Uterus (tissue), 3 donors: ENCODE measurements at regions not wholly inside any gene's neighbourhood (a gene's known extent, or its start where the extent isn't known, plus 50 kb on each side); places are given as distances from the start of the nearest gene placed in this dataset.

ENCODE experiments used
- DNase-seq, 2 donors: peaks; one replicate each; pipeline ENCODE4 v3.0.0-alpha.2; 2019 to 2020
- H3K27ac ChIP-seq, 2 donors: fragments of 200-600 bp; sonication (generic); 1 replicate in 1 of 2; 2 replicates in 1 of 2; pipeline ENCODE4 v1.5.1; 2016 to 2018
- H3K27me3 ChIP-seq, 2 donors: fragments of 200-600 bp; sonication (generic); one replicate each; pipeline ENCODE4 v1.5.1; 2018 to 2019; ENCODE audit warnings: control low read depth in 1 of 2
- H3K36me3 ChIP-seq, 2 donors: fragments of 200-600 bp; sonication (generic); one replicate each; pipeline ENCODE4 v1.5.1; 2019; ENCODE audit warnings: control low read depth in 1 of 2
- H3K4me1 ChIP-seq, 2 donors: fragments of 200-600 bp; sonication (generic); one replicate each; pipeline ENCODE4 v1.5.1; 2018 to 2019; ENCODE audit warnings: control low read depth in 1 of 2
- H3K4me3 ChIP-seq, 2 donors: fragments of 200-600 bp; sonication (generic); 1 replicate in 1 of 2; 2 replicates in 1 of 2; pipeline ENCODE4 v1.5.1; 2018 to 2019; ENCODE audit warnings: mild to moderate bottlenecking in 1 of 2
- H3K9me3 ChIP-seq, 2 donors: fragments of 200-600 bp; sonication (generic); one replicate each; pipeline ENCODE4 v1.5.1; 2019; ENCODE audit warnings: control low read depth in 1 of 2
- CTCF ChIP-seq, 4 experiments: fragments of 200-600 bp in 2 of 4; fragments of 450-650 bp in 2 of 4; sonication (generic) in 2 of 4; IDR thresholded peaks; one replicate each; pipeline ENCODE4 v1.5.1; 2016 to 2019; ENCODE audit warnings: antibody characterized with exemption in 4 of 4, mild to moderate bottlenecking in 2 of 4, moderate library complexity in 1 of 4
- POLR2A ChIP-seq, 2 donors: fragments of 450-650 bp; IDR thresholded peaks; one replicate each; pipeline ENCODE4 v1.6.1; 2016; ENCODE audit warnings: antibody characterized with exemption in 2 of 2, mild to moderate bottlenecking in 1 of 2, moderate library complexity in 1 of 2
- intact Hi-C: fragments of 100-400 bp; cut with DNase I; formaldehyde crosslinking; loops from one replicate; pipeline ENCODE4 v1.15.1; 2023; ENCODE audit warnings: low total_unique reads
- donor health status: DM: yes; HTN: yes; CAD: no.

GRCh38 chr18:22549260-22549937 lies 131.7 kb upstream of the CTAGE1 start:
- no peaks in the 10 kb centered on the region for H3K36me3 ChIP-seq
- H3K4me1 ChIP-seq = peaks cover 0 to 11% of the 10 kb centered on the region in 2 donors
- no peaks in the 10 kb centered on the region for H3K9me3 ChIP-seq
- no peak overlapping the region for H3K27ac ChIP-seq
- no peak for DNase-seq
- intact Hi-C loops = no loop called here
- no peaks in the 10 kb centered on the region for H3K27me3 ChIP-seq
- TF ChIP-seq CTCF (IDR thresholded peaks at IDR 0.05) (no peak), POLR2A (IDR thresholded peaks at IDR 0.05) (no peak)
- H3K4me3 ChIP-seq = no peak overlapping the region

- TF ChIP-seq CTCF (IDR thresholded peaks at IDR 0.05) = no peak
- no peak for TF ChIP-seq POLR2A (IDR thresholded peaks at IDR 0.05)
- Histone ChIP-seq H3K27ac (no peak overlapping the region), H3K9me3 (no peaks in the 10 kb centered on the region), H3K27me3 (no peaks in the 10 kb centered on the region), H3K4me1 (peaks cover 0 to 11% of the 10 kb centered on the region in 2 donors), H3K4me3 (no peak overlapping the region), H3K36me3 (no peaks in the 10 kb centered on the region)
- no peak for DNase-seq
- intact Hi-C loops = no loop called here
Measured at GRCh38 chr18:22550366-22550765, 132.7 kb upstream of the CTAGE1 start.

GRCh38 chr18:22550861-22551260 lies 133.1 kb upstream of the CTAGE1 start:
- Histone ChIP-seq H3K27me3 (no peaks in the 10 kb centered on the region), H3K9me3 (no peaks in the 10 kb centered on the region), H3K27ac (no peak overlapping the region), H3K4me3 (no peak overlapping the region), H3K4me1 (peaks cover 0 to 11% of the 10 kb centered on the region in 2 donors), H3K36me3 (no peaks in the 10 kb centered on the region)
- intact Hi-C loops = no loop called here
- DNase-seq = no peak
- TF ChIP-seq POLR2A (IDR thresholded peaks at IDR 0.05) = no peak
- no peak for TF ChIP-seq CTCF (IDR thresholded peaks at IDR 0.05)

GRCh38 chr18:22551536-22552151 lies 133.9 kb upstream of the CTAGE1 start:
- TF ChIP-seq POLR2A (IDR thresholded peaks at IDR 0.05) = no peak
- TF ChIP-seq CTCF (IDR thresholded peaks at IDR 0.05) = no peak
- Histone ChIP-seq H3K4me3 (no peak overlapping the region), H3K9me3 (no peaks in the 10 kb centered on the region), H3K4me1 (peaks cover 0 to 6% of the 10 kb centered on the region in 2 donors), H3K36me3 (no peaks in the 10 kb centered on the region), H3K27me3 (no peaks in the 10 kb centered on the region), H3K27ac (no peak overlapping the region)
- intact Hi-C loops = no loop called here
- no peak for DNase-seq

GRCh38 chr18:22552254-22552653 lies 134.5 kb upstream of the CTAGE1 start:
- no peak overlapping the region for H3K4me3 ChIP-seq
- TF ChIP-seq CTCF (IDR thresholded peaks at IDR 0.05) (no peak), POLR2A (IDR thresholded peaks at IDR 0.05) (no peak)
- H3K27ac ChIP-seq = no peak overlapping the region
- peaks cover 0 to 3% of the 10 kb centered on the region in 2 donors for H3K4me1 ChIP-seq
- no peaks in the 10 kb centered on the region for H3K36me3 ChIP-seq
- H3K27me3 ChIP-seq = no peaks in the 10 kb centered on the region
- no peak for DNase-seq
- no peaks in the 10 kb centered on the region for H3K9me3 ChIP-seq
- intact Hi-C loops = no loop called here
